Kidney epithelial cell (primary cell): ENCODE measurements at regions not wholly inside any gene's neighbourhood (a gene's known extent, or its start where the extent isn't known, plus 50 kb on each side); places are given as distances from the start of the nearest gene placed in this dataset.

Source experiments
- DNase-seq: peaks from one replicate; pipeline ENCODE4 v3.0.0-alpha.2; 2010; ENCODE audit warnings: low read depth
- H3K27me3 ChIP-seq: 2 replicates; pipeline ENCODE4 v1.6.0; 2011; ENCODE audit warnings: low read length; ENCODE audit not compliant: control insufficient read depth, insufficient read depth
- H3K36me3 ChIP-seq: 2 replicates; pipeline ENCODE4 v1.5.1; 2011; ENCODE audit warnings: low read length; ENCODE audit not compliant: control insufficient read depth, insufficient read depth
- H3K4me3 ChIP-seq: 2 replicates; pipeline ENCODE4 v1.5.1; 2011; ENCODE audit warnings: low read depth, mild to moderate bottlenecking, control low read depth, low read length
- TF ChIP-seq, protein P1 (sequence below): IDR thresholded peaks from 2 replicates; pipeline ENCODE4 v1.5.1; 2011; ENCODE audit warnings: mild to moderate bottlenecking, moderate library complexity, low read length, control low read depth, inconsistent platforms; ENCODE audit not compliant: insufficient read depth, poor library complexity, severe bottlenecking

DNA sequence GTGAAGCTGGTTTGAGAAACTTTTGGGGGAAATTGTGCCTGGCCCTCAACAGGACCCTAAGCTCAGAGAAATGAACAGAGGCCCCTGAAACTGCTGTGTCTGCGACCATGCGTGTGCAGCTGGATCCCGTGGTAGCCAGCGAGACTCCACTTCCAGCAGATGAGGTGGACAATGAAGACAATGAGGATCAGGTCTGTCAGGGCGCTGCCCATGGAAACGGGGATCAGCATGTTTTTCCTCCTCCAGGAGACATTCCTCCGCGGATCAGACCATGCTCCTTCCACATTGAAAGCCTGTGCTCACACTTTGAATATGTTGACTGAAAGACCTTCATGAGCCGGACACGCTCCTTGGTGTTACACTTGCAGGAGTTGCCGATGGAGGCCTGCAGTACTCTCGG is 1439.8 kb upstream of the ALCAM start:
- H3K4me3 ChIP-seq, result no peak overlapping the region
- no peak for DNase-seq
- H3K36me3 ChIP-seq, result no peaks in the 10 kb centered on the region
- H3K27me3 ChIP-seq, result no peaks in the 10 kb centered on the region
- TF ChIP-seq, protein P1, sequence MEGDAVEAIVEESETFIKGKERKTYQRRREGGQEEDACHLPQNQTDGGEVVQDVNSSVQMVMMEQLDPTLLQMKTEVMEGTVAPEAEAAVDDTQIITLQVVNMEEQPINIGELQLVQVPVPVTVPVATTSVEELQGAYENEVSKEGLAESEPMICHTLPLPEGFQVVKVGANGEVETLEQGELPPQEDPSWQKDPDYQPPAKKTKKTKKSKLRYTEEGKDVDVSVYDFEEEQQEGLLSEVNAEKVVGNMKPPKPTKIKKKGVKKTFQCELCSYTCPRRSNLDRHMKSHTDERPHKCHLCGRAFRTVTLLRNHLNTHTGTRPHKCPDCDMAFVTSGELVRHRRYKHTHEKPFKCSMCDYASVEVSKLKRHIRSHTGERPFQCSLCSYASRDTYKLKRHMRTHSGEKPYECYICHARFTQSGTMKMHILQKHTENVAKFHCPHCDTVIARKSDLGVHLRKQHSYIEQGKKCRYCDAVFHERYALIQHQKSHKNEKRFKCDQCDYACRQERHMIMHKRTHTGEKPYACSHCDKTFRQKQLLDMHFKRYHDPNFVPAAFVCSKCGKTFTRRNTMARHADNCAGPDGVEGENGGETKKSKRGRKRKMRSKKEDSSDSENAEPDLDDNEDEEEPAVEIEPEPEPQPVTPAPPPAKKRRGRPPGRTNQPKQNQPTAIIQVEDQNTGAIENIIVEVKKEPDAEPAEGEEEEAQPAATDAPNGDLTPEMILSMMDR, result no peak

DNA sequence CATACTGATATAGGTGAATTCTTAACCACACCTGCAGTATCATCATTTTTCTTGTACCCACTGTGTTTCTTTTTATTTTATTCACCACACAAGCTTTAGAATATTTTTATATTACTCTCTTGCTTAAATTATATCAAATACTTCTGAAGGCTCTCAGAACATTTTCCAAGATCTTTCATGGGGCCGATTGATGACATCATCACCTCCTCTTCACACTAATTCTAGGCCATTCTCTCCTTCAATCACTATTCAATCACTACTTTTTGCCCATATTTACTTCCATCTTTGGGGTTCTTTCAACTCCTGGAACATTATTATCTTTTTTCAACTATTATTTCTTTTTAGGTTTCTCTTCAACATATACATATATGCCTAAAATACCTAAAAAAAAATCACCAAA is 1438.8 kb upstream of the ALCAM start:
- no peak for DNase-seq
- Histone ChIP-seq H3K4me3 (no peak overlapping the region), H3K36me3 (no peaks in the 10 kb centered on the region), H3K27me3 (no peaks in the 10 kb centered on the region)
- TF ChIP-seq, protein P1, result no peak

DNA sequence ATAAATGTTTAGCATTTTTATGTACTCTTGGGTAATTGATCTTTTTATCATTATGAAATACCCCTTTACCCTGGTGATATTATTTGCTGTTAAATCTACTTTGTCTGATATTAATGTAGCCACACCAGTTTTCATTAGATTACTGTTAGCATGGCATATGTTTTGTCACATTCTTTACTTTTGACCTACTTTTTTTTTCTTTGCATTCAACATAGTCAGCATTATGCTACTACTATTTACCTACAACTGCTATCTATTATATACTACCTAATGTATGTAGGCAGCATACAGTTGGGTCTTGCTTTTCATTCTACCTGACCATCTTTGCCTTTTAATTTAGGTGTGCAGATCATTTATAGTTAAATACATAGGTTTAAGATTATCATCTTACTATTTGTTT is 1429.6 kb upstream of the ALCAM start:
- Histone ChIP-seq H3K36me3 (no peaks in the 10 kb centered on the region), H3K27me3 (no peaks in the 10 kb centered on the region), H3K4me3 (no peak overlapping the region)
- TF ChIP-seq, protein P1, result no peak
- DNase-seq, result no peak

DNA sequence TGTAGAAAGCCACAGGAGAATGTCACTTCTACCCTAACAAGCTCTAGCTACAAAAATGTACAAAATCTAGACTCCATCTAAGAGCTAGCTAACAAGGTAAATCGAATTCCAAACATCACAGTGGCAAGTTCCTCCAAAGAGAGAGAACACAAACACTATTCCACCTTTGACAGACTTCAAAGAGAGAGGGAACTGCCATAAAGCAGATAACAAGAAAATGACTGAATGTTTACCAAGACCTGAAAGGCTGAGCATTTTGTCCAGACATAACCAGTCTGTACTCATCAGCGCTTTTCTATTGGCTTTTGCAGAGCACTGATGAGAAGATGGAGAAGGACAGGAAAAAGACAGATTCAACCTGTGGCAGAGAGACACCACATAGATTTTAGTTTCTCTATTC is 1419.6 kb upstream of the ALCAM start:
- no peaks in the 10 kb centered on the region for H3K36me3 ChIP-seq
- TF ChIP-seq, protein P1, result no peak
- no peaks in the 10 kb centered on the region for H3K27me3 ChIP-seq
- H3K4me3 ChIP-seq, result no peak overlapping the region
- no peak for DNase-seq

DNA sequence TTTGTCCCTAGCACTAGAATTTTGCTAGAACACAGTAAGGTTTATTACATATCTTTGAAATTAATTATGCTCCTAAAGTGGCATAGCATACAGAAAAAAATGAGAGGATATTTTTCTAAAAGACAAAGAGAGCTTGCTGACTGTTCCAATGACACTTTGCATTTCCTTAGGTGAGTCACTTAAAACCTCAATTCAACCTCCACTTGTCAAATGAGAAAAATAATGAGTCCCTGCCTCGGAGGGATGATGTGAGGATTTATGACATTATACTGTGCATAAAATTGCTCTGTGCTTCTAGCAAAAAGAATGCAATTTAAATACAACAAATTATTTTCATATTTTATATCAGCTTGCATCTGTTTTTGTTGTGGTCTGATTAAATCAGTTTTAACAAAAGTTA is 1417.0 kb upstream of the ALCAM start:
- Histone ChIP-seq H3K4me3 (no peak overlapping the region), H3K36me3 (no peaks in the 10 kb centered on the region), H3K27me3 (no peaks in the 10 kb centered on the region)
- no peak for DNase-seq
- TF ChIP-seq, protein P1, result no peak

DNA sequence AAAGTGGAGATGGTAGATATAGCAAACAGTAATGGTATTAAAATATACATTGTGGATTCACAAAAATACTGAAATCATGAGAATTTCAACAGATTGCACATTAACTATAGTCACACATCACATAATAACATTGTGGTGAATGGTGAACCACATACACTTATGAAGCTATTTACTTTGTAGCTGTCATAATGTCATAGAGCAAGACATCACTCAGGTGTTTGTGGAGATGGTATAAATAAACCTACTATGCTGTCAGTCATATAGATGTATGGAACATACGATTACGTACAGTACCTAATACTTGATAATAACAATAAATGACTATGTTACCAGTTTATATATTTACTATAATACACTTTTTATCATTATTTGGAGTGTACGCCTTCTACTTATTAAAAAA is 1416.0 kb upstream of the ALCAM start:
- Histone ChIP-seq H3K36me3 (no peaks in the 10 kb centered on the region), H3K4me3 (no peak overlapping the region), H3K27me3 (no peaks in the 10 kb centered on the region)
- TF ChIP-seq, protein P1, result no peak
- no peak for DNase-seq
